D721Med (cell line): ENCODE measurements at regions not wholly inside any gene's neighbourhood (a gene's known extent, or its start where the extent isn't known, plus 50 kb on each side); places are given as distances from the start of the nearest gene placed in this dataset.

Source experiments
- DNase-seq: peaks from one replicate; pipeline ENCODE4 v3.0.0; 2011; ENCODE audit warnings: low spot score; ENCODE audit not compliant: insufficient read length
- FAIRE-seq: peaks from 2 replicates; lab custom pipeline; 2011; peaks lifted over from hg19 to GRCh38; lab: Jason Lieb, UNC
- TF ChIP-seq, protein P1 (sequence below): IDR thresholded peaks from 2 replicates; pipeline ENCODE4 v1.5.1; 2012; ENCODE audit warnings: mild to moderate bottlenecking, control low read depth; ENCODE audit not compliant: insufficient read depth; ENCODE audit errors: missing control alignments

DNA sequence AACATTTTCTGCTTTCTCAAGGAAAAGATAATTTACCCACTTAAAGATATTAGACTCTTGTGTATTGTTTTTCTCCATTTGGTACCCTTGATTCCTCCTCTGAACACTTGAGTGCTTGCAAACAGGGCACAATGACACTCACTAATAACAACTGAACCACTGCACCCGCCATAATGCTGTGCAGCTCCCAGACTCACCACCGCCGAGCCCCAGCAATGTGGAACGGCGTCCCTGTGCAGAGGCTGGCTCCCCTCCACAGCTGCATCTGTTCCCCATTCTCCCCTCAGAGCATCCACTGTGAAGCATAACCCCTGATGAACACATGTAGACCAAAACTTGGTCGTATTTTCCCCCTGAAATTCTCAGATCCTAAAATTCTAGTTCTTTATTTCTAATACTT is 276.2 kb upstream of the PLSCR5 start:
- FAIRE-seq: no peak
- TF ChIP-seq, protein P1, sequence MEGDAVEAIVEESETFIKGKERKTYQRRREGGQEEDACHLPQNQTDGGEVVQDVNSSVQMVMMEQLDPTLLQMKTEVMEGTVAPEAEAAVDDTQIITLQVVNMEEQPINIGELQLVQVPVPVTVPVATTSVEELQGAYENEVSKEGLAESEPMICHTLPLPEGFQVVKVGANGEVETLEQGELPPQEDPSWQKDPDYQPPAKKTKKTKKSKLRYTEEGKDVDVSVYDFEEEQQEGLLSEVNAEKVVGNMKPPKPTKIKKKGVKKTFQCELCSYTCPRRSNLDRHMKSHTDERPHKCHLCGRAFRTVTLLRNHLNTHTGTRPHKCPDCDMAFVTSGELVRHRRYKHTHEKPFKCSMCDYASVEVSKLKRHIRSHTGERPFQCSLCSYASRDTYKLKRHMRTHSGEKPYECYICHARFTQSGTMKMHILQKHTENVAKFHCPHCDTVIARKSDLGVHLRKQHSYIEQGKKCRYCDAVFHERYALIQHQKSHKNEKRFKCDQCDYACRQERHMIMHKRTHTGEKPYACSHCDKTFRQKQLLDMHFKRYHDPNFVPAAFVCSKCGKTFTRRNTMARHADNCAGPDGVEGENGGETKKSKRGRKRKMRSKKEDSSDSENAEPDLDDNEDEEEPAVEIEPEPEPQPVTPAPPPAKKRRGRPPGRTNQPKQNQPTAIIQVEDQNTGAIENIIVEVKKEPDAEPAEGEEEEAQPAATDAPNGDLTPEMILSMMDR: no peak
- DNase-seq: no peak

DNA sequence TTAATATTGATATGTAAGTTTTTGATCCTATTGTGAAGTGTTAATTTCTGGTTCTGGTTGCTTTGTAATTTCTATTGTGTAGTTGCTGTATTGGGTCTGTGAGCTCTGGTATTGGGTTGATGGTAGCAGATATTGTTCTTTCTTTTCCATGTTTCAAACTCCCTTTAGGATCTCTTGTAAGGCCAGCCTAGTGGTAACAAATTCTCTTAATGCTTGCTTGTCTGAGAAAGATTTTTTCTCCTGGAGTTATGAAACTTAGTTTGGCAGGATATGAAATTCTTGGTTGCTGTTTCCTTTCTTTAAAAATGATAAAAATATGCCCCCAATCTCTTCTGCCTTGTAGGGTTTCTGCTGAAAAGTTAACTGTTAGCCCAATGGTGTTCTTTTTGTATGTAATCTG is 268.6 kb upstream of the PLSCR5 start:
- DNase-seq: no peak
- TF ChIP-seq, protein P1: no peak
- no peak for FAIRE-seq

DNA sequence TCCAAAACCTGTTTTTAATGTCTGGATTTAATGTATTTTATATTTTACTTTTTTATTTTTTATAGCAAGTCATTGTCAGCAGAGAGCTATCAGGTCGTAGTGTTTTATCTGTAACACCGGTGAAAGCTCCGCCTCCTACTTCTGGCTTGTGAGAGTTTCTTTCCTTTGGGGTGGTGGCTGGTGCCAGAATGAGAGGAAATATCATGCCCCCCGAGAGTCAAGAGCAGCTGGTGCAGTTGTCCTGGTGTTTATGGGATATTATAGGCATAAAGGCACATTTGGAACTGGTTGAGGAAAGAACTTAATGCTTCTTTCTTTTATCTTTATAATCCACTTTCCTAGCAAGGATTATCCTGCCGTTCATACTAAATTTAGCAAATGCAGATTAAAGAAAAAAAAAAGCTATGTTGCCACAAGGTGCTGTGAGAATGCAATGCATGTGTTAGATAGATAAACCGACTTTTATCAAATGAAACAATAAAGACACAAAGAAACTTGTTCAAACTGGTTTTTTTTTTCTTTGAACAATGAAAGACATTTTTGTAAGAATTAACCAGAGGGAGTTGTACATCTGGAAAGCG is 260.1 kb upstream of the PLSCR5 start:
- no peak for DNase-seq
- TF ChIP-seq, protein P1: no peak
- peak; percentile 95 for FAIRE-seq

DNA sequence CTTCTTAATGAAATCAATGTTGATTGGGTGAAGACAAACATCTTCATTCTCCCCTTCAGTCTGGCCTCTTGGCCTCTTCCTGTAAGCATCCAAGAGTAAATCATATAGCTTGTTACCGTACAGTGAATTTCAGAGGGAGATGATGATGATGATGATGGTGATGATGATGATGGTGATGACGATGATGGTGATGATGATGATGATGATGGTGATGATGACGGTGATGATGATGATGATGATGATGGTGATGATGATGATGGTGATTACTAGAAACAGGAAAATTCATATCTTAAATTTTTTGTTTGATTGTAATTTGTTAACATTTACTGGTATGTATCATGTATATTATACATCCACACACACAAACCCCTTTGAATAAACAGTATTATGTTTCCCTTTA is 256.1 kb upstream of the PLSCR5 start:
- no peak for FAIRE-seq

DNA sequence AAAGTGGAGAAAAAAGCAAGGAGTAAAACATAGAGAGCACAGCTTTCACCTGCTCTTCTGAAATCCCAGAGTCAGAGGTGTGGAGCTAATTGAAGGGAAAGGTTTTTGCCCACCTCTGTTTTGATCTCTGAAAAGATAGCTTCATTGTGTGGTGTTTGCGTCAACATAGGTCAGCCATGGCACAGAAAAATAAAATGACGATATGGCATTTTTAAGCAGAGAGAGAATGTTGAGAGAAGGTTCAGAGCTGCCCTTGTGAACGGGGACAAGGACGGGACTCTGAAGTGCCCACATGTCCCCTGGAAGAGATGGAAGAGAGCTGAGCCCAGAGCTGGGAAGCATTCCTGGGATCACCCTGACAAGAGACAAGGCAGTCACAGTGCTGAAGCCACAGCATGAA is 249.4 kb upstream of the PLSCR5 start:
- TF ChIP-seq, protein P1: no peak
- DNase-seq: no peak
- FAIRE-seq: no peak

More for the DNA sequence above, 256.1 kb upstream of the PLSCR5 start:
- TF ChIP-seq, protein P1: no peak
- DNase-seq: no peak

DNA sequence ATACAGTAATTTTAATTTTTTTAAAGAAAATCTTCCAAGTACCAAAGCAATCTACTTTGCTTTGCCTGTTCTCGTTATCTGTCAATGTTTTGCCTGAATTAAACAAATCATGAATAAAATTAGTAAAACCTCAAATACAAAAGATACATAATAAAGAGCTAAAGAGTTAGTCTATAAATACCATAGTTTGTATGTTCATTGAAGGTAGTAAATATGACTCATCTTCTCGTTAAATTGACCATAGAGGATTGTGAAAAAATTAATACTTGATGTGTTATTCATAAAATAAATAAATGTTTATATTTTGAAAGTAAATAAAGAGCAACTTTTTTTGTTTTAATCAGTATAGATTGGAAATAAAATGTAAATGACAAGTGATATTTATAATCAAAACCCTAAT is 246.5 kb upstream of the PLSCR5 start:
- TF ChIP-seq, protein P1: no peak
- DNase-seq (no peak), FAIRE-seq (no peak)

DNA sequence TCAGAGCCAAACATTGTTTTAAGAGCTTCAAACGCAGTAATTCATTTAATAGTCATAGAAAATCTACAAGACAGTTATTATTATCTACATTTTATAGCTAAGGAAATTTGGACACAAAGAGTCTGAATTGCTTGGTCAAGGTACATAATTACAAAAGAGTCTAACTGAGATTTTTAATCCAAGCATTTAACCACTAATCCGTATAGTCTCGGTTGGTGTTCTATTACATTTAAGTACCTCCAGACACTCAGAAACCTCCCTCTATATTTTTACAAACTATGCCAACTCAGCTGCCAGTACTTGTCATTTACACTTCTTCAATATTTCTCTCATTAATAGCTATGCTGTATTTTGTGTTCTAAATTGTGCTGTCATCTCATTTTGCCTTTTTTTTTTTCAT is 240.2 kb upstream of the PLSCR5 start:
- FAIRE-seq: peak; percentile 76

More for the DNA sequence above, 240.2 kb upstream of the PLSCR5 start:
- TF ChIP-seq, protein P1: no peak
- DNase-seq: no peak
